Fibroblast of skin of right quadriceps (primary cell): ENCODE measurements at regions not wholly inside any gene's neighbourhood (a gene's known extent, or its start where the extent isn't known, plus 50 kb on each side); places are given as distances from the start of the nearest gene placed in this dataset.

Source experiments
- DNase-seq: peaks from one replicate; pipeline ENCODE4 v3.0.0-alpha.2; 2013

DNA sequence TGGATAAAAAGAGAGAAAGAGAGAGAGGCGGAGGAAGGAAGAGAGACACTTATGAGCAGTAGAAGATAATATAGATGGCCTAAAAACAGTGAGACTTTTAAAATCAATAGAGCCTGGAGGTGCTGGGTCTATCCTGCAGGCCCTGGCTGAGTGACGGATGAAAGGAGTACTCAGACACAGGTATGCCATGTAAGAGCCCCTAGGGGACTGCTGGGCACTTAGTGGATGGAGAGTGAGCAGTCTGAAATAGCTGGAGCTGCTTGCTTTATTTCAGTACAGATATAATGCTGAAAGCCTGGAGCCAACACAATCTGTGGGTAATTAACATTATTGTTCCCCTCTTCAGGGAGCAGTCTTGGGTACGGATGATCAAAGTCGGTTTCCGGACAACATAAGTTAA, 578.6 kb downstream of the SPOCK3 start:
- DNase-seq = no peak

GRCh38 chr4:166657261-166657660, 577.0 kb downstream of the SPOCK3 start:
- peak; percentile 10 for DNase-seq

DNA sequence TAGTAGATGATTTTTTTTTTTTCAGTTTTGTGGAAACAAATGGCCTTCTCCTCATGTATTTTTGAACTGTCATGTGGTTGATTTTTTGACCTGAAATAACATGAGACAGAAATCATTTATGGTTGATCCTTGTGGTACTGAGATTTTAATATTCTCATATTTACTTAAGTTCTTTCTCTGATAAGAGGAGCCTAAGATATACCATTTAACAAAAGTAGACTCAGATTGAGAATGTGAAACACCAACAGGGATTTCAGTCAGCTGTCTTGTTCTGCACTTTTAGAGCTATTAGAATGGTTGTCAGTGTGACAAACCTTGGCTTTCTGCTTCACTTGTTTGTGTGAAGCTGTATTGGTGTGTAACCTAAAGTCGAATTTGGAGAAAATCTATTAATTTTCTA, 575.7 kb downstream of the SPOCK3 start:
- DNase-seq = no peak

GRCh38 chr4:166662266-166662843, 571.9 kb downstream of the SPOCK3 start:
- no peak for DNase-seq

- DNase-seq = no peak
Measured at GRCh38 chr4:166670341-166670740, 564.0 kb downstream of the SPOCK3 start.

GRCh38 chr4:166673911-166674310, 560.4 kb downstream of the SPOCK3 start:
- no peak for DNase-seq

DNA sequence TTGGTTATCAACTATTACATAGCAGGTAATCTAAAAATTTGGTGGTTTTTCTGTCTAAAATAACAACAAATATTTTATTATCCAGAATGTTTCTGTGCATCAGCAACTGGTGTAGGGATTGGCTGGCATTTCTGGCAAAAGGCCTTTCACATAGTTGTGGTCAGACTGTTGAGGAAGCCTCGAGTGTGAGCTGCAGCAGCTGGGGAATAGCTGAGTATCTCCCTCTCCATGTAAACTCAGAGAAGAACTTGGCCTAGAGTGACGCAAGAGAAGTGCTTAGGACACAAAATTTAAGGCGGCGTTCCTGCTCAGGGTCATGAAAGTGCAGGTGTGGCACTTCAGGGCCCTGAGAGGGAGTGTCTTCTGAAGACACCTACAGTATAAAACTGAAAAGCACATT, 558.9 kb downstream of the SPOCK3 start:
- DNase-seq = peak; percentile 52

- no peak for DNase-seq
Measured at GRCh38 chr4:166680796-166681195, 553.5 kb downstream of the SPOCK3 start.

DNA sequence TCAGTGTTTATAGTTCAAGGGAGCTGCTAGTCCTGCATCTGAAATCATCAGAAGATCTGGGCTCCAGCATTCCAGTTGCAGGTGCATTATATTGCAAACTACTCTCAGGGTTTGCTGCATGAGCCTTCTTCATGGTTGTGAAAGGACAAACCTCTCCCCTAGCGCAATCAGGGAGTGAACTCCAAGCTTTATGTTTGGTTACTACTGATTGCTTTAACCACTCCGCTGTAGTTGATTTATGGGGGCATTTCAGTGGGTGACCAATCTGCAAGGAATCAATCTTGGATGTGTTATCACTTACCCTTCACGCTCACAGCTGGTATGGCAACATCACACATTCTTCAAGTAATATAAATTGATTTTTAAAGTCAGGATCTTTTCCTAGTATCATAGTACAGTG, 552.1 kb downstream of the SPOCK3 start:
- DNase-seq = no peak
